ENCODE measurements at regions not wholly inside any gene's neighbourhood (a gene's known extent, or its start where the extent isn't known, plus 50 kb on each side); places are given as distances from the start of the nearest gene placed in this dataset.
A peak's percentile ranks its signal among the peaks of the same experiment; 100 is the strongest.

- DNase-seq: no peak
Measured at GRCh38 chr15:48058371-48058770, 62.4 kb upstream of the SLC24A5 start.

GRCh38 chr15:48059791-48060190, 61.0 kb upstream of the SLC24A5 start:
- no peak for DNase-seq

DNA sequence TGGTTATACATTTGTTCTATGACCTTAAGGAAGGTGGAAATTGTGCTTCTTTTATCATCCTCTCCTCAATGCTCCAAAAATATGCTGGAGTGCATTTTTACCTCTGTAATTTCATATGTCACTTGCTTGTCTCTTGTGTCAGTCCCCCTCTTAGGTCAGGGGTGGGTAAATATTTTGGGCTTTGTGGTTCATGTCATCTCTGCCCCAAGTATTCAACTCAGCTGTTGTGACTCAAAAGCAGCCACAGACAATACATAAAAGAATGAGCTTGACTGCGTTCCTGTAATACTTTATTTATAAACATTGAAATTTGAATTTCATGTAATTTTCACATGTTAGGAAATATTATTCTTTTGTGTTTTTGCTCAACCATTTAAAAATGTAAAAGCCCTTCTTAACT, 60.4 kb upstream of the SLC24A5 start:
- no peak for DNase-seq

DNA sequence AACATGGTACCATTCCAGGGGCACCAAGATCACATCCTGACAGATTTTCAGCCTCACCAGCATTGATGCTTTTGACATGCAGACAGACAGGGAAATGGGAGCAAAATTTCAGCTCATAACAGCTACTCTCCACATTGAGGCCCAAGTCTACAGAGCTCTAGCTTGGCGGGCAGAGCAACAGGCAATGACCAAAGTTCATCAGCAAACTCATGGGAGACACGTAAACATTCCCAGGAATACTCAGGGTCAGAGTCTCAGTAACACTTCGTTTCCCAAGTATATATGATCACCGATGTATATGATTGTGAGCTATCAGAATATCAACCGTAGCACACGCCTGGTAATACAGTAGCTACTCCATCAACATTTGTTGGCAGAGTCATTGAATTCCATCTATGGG, 59.2 kb upstream of the SLC24A5 start:
- DNase-seq: no peak

DNA sequence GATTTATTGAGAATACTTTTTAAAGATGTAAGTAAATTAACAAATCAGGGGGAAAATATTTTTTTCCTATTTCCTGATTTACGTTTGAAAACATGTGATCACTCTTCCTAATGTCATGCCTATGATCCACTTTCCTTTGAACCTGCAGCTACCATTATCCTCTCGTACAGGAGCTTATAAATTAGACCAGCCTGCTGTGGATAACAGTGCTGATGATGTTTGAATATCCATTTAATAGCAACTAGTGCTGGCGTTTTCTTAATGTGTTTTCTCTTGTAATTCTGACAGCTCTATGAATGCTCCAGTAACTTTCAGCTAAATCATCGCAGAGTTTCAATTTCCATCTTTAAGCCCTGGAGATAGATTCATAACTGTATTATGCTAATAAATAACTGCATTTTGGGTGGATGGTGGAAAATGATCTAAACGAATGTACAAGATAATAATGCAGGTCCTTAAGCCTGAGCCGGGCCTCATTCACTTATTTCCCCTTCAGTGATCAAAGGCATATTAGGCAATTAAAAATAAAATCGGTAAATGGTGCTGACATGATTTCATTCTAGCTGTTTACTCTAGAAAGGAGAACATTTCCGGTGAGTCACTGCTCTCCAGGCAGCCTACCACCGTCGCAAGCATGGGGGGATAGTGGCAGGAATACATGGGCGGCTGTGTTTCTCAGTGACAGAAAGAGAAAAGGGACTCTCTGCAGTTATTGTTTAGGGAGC, 58.5 kb upstream of the SLC24A5 start:
- DNase-seq: peak; percentile 44

DNA sequence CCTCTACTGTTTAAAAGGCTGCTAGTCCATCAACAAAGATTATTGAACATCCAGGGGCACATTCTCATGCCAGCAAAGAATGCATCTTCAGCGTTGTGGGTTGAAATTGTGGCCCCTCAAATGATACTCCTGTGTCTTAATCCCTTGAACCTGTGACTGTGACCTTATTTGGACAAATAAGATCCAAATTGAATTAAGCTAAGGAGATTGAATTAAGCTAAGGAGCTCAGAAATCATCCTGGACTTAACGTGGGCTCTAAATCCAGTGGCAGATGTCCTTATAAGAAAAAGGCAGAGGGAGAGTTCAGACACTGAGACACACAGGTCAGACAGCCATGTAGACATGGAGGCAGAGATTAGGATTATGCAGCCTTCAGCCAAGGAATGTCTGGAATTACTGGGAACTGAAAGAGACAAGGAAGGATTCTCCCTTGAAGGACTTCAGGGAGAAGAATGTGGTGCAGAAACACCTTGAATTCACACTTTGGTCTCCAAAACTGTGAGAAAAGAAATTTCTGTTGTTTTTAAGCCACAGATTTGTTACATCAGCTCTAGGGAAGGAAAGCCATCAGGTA, 57.3 kb upstream of the SLC24A5 start:
- no peak for DNase-seq

DNA sequence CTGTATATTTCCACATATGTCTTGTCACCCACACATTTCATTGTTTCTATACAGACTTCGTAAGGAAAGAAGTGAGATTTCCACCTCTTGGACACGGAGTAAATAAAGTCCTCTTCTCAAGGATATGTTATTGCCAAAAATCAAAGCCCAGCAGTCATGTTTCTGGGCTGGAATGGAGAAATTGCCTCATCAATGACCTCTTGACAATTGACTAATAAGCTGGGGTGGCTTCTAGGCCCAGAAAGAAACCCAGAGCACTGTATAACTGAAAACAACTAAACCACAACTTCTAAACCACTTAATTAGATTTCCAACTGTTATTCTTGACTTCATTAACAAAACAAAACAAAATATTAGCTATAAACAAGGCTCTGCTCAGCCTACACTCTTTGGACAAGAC, 56.4 kb upstream of the SLC24A5 start:
- no peak for DNase-seq

DNA sequence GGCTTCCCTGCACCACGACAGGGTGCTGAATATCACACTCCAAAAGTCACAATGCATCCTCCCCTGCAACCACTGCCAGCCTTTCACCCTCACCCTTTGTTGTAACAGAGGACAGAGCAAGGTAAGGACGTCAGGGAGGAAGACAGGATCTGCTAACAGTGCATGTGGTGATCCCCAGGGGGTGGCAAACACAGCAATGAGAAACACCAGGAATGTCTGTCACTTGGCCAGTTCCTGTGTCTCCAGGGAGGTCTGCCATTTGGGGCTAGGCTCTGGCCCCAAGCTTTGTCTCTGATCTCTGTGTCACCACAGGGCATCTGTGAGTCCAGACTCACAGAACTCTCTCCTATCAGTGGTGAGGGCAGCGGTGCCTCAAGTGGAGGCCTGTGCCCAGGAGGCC, 54.3 kb upstream of the SLC24A5 start:
- DNase-seq: no peak

Measured in NCI-H1092 (cell line).